ENCODE measurements at regions not wholly inside any gene's neighbourhood (a gene's known extent, or its start where the extent isn't known, plus 50 kb on each side); places are given as distances from the start of the nearest gene placed in this dataset.

DNA sequence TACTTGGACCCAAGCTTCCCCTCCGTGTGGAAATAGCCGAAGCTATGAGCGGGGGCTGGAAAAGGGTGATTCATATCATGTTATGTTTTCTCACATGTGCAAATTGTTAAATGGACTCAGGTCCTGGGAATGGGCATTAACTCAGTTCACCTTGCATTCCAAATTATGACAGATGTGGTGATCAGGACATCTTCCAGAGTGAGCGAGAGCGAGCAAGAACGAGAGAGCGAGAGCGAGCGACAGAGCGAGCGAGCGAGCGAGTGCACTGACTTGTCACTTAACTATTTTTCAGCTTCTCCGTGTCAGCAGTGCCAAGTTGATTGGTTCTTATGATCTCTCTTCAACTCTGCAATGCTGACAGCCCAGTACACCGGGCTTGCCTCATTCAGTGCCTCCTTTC is 437.4 kb upstream of the NRSN1 start:
- DNase-seq: no peak

DNA sequence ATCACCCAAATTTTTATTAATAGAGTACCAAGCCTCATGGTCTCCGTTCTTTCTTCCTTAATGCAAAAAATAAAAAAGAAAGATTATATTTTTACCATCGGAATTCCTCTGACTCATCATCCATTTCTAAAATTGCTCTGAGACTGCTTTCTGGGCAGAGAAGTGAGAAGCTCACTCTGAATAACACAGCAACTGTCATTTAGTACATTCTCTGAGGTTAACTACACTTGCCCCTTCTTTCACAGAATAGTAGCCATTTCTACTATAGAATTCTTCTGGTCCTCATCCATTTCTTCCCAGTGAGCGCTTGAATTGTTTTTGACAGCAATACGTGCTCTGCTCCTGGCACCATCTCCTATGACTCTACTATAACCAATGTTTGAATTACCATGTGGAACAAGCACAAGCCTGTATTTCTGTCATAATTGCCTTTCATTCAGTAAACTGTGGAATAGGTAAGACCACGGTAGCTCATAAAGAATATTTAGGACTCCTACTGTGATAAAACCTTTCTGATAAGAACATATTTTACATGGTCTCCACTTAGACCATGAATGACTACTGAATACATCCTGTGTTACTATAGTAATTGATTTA is 435.5 kb upstream of the NRSN1 start:
- DNase-seq: no peak
- no peak overlapping the region for H3K27ac ChIP-seq
- in situ Hi-C loops (cut with MboI; ENCODE audit: low pct_ligation_motif_present in 1 of 4, low pct_unique_long_range_greater_than_20kb in 1 of 4, low sequenced_read_pairs in 3 of 4) (no loop called here), intact Hi-C loops (cut with DNase I; ENCODE audit: low total_unique reads) (no loop called here)
- TF ChIP-seq POLR2AphosphoS5 (IDR thresholded peaks at IDR 0.05): no peak
- TF ChIP-seq POLR2A (IDR thresholded peaks at IDR 0.05): no peak
- TF ChIP-seq EP300 (IDR thresholded peaks at IDR 0.05; ENCODE audit: low read depth): no peak
- TF ChIP-seq, protein P1, sequence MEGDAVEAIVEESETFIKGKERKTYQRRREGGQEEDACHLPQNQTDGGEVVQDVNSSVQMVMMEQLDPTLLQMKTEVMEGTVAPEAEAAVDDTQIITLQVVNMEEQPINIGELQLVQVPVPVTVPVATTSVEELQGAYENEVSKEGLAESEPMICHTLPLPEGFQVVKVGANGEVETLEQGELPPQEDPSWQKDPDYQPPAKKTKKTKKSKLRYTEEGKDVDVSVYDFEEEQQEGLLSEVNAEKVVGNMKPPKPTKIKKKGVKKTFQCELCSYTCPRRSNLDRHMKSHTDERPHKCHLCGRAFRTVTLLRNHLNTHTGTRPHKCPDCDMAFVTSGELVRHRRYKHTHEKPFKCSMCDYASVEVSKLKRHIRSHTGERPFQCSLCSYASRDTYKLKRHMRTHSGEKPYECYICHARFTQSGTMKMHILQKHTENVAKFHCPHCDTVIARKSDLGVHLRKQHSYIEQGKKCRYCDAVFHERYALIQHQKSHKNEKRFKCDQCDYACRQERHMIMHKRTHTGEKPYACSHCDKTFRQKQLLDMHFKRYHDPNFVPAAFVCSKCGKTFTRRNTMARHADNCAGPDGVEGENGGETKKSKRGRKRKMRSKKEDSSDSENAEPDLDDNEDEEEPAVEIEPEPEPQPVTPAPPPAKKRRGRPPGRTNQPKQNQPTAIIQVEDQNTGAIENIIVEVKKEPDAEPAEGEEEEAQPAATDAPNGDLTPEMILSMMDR (IDR thresholded peaks at IDR 0.05): no peak
- 71 to 74% methylated on average over 3 to 5 of the region's 5 CpGs for WGBS, 2 donors (ENCODE audit: low coverage in 1 of 2)
- H3K4me3 ChIP-seq: no peak overlapping the region
- H3K36me3 ChIP-seq: no peaks in the 10 kb centered on the region
- H3K27me3 ChIP-seq: no peaks in the 10 kb centered on the region
- no peaks in the 10 kb centered on the region for H3K4me1 ChIP-seq
- H3K9me3 ChIP-seq: no peaks in the 10 kb centered on the region

More for the DNA sequence above, 437.4 kb upstream of the NRSN1 start:
- Histone ChIP-seq H3K27me3 (no peaks in the 10 kb centered on the region), H3K27ac (no peak overlapping the region), H3K36me3 (no peaks in the 10 kb centered on the region), H3K4me3 (no peak overlapping the region), H3K4me1 (no peaks in the 10 kb centered on the region), H3K9me3 (no peaks in the 10 kb centered on the region)
- in situ Hi-C loops (cut with MboI; ENCODE audit: low pct_ligation_motif_present in 1 of 4, low pct_unique_long_range_greater_than_20kb in 1 of 4, low sequenced_read_pairs in 3 of 4) (no loop called here), intact Hi-C loops (cut with DNase I; ENCODE audit: low total_unique reads) (no loop called here)
- no peak for TF ChIP-seq EP300 (IDR thresholded peaks at IDR 0.05; ENCODE audit: low read depth)
- TF ChIP-seq, protein P1 (IDR thresholded peaks at IDR 0.05): no peak
- no peak for TF ChIP-seq POLR2AphosphoS5 (IDR thresholded peaks at IDR 0.05)
- no peak for TF ChIP-seq POLR2A (IDR thresholded peaks at IDR 0.05)
- WGBS, 2 donors (ENCODE audit: low coverage in 1 of 2): 88 to 91% methylated on average over 7 to 15 of the region's 15 CpGs

DNA sequence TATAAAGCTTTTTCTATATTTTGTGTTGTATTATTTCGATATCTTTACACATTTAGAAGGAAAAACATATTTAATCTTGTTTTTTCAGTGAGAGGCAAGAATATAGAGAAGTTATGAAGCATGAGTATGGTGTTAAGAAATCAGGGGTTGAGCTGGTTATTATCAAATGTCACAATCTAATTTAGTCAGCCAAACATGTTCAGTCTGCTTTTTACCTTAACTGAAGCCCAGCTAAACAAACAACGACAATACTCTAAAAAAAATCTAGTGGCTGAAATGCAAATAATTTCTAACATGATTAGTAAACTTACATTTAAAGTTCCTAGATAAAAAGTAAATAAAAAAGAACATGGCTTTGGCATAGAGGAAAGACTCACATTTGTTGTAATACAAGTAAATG is 433.8 kb upstream of the NRSN1 start:
- no peak for DNase-seq
- Histone ChIP-seq H3K4me1 (no peaks in the 10 kb centered on the region), H3K27me3 (no peaks in the 10 kb centered on the region), H3K4me3 (no peak overlapping the region), H3K9me3 (no peaks in the 10 kb centered on the region), H3K27ac (no peak overlapping the region), H3K36me3 (no peaks in the 10 kb centered on the region)
- intact Hi-C loops (cut with DNase I; ENCODE audit: low total_unique reads): no loop called here
- 63 to 66% methylated on average over 2 of the region's 2 CpGs for WGBS, 2 donors (ENCODE audit: low coverage in 1 of 2)
- in situ Hi-C loops (cut with MboI; ENCODE audit: low pct_ligation_motif_present in 1 of 4, low pct_unique_long_range_greater_than_20kb in 1 of 4, low sequenced_read_pairs in 3 of 4): no loop called here
- TF ChIP-seq EP300 (IDR thresholded peaks at IDR 0.05; ENCODE audit: low read depth) (no peak), POLR2AphosphoS5 (IDR thresholded peaks at IDR 0.05) (peak in 1 of 3 donors; percentile 25)

DNA sequence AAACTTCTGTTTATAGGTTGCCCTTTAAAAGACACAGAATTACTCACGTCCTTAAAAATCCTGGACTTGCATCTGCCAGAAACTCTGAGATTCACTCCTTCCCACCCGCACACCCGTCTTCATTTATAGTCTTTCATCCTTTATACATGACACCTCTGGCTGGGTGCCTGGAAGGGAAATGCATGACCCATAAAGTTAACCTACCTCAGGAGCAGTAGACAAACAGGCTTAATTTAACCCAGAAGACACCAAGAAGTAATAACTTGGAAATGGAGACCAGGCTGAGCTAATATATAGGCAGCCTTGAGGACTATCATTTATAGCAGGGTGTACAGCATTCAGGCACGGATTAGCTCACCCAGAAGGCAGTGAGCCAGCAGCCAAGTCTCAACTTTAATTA is 429.0 kb upstream of the NRSN1 start:
- WGBS, 2 donors (ENCODE audit: low coverage in 1 of 2): 17 to 24% methylated on average over 2 to 4 of the region's 4 CpGs
- in situ Hi-C loops (cut with MboI; ENCODE audit: low pct_ligation_motif_present in 1 of 4, low pct_unique_long_range_greater_than_20kb in 1 of 4, low sequenced_read_pairs in 3 of 4): no loop called here
- Histone ChIP-seq H3K27ac (peak overlapping the region in 1 of 4 donors; percentile 34), H3K36me3 (no peaks in the 10 kb centered on the region), H3K9me3 (no peaks in the 10 kb centered on the region), H3K4me3 (no peak overlapping the region), H3K27me3 (no peaks in the 10 kb centered on the region), H3K4me1 (peaks cover 0 to 4% (median 0%) of the 10 kb centered on the region in 4 donors)
- intact Hi-C loops (cut with DNase I; ENCODE audit: low total_unique reads): no loop called here
- TF ChIP-seq EP300 (IDR thresholded peaks at IDR 0.05; ENCODE audit: low read depth) (no peak), POLR2A (IDR thresholded peaks at IDR 0.05) (no peak), POLR2AphosphoS5 (IDR thresholded peaks at IDR 0.05) (no peak)
- TF ChIP-seq, protein P1 (IDR thresholded peaks at IDR 0.05): no peak
- no peak for DNase-seq

Measured in transverse colon (tissue), 4 donors.